ENCODE measurements at regions not wholly inside any gene's neighbourhood (a gene's known extent, or its start where the extent isn't known, plus 50 kb on each side); places are given as distances from the start of the nearest gene placed in this dataset.

- no peak overlapping the region for H3K4me3 ChIP-seq (ENCODE audit: low read length)
- no peaks in the 10 kb centered on the region for H3K27me3 ChIP-seq (ENCODE audit: insufficient read depth, low read length)
- no peaks in the 10 kb centered on the region for H3K4me1 ChIP-seq (ENCODE audit: insufficient read depth, low read length)
- H3K9me3 ChIP-seq (ENCODE audit: low read depth, low read length), result no peaks in the 10 kb centered on the region
Measured at GRCh38 chr15:77853910-77854309, 221.2 kb upstream of the LINGO1 start.

GRCh38 chr15:77853008-77853328 lies 220.3 kb upstream of the LINGO1 start:
- H3K27me3 ChIP-seq (ENCODE audit: insufficient read depth, low read length), result peaks cover 3% of the 10 kb centered on the region
- H3K4me1 ChIP-seq (ENCODE audit: insufficient read depth, low read length), result no peaks in the 10 kb centered on the region
- no peak overlapping the region for H3K4me3 ChIP-seq (ENCODE audit: low read length)
- H3K9me3 ChIP-seq (ENCODE audit: low read depth, low read length), result no peaks in the 10 kb centered on the region

- peaks cover 3% of the 10 kb centered on the region for H3K27me3 ChIP-seq (ENCODE audit: insufficient read depth, low read length)
- H3K9me3 ChIP-seq (ENCODE audit: low read depth, low read length), result no peaks in the 10 kb centered on the region
Measured at GRCh38 chr15:77852241-77853007, 219.7 kb upstream of the LINGO1 start.

GRCh38 chr15:77851691-77852090 lies 219.0 kb upstream of the LINGO1 start:
- Histone ChIP-seq H3K4me3 (ENCODE audit: low read length) (no peak overlapping the region), H3K27me3 (ENCODE audit: insufficient read depth, low read length) (peaks cover 3% of the 10 kb centered on the region), H3K9me3 (ENCODE audit: low read depth, low read length) (no peaks in the 10 kb centered on the region), H3K4me1 (ENCODE audit: insufficient read depth, low read length) (no peaks in the 10 kb centered on the region)

More at GRCh38 chr15:77852241-77853007, 219.7 kb upstream of the LINGO1 start:
- H3K4me1 ChIP-seq (ENCODE audit: insufficient read depth, low read length), result no peaks in the 10 kb centered on the region
- H3K4me3 ChIP-seq (ENCODE audit: low read length), result no peak overlapping the region

GRCh38 chr15:77851086-77851485 lies 218.4 kb upstream of the LINGO1 start:
- H3K9me3 ChIP-seq (ENCODE audit: low read depth, low read length), result no peaks in the 10 kb centered on the region
- peaks cover 3% of the 10 kb centered on the region for H3K27me3 ChIP-seq (ENCODE audit: insufficient read depth, low read length)
- no peaks in the 10 kb centered on the region for H3K4me1 ChIP-seq (ENCODE audit: insufficient read depth, low read length)
- no peak overlapping the region for H3K4me3 ChIP-seq (ENCODE audit: low read length)

- Histone ChIP-seq H3K4me3 (ENCODE audit: low read length) (no peak overlapping the region), H3K9me3 (ENCODE audit: low read depth, low read length) (no peaks in the 10 kb centered on the region), H3K4me1 (ENCODE audit: insufficient read depth, low read length) (no peaks in the 10 kb centered on the region), H3K27me3 (ENCODE audit: insufficient read depth, low read length) (peaks cover 3% of the 10 kb centered on the region)
Measured at GRCh38 chr15:77846986-77847385, 214.3 kb upstream of the LINGO1 start.

GRCh38 chr15:77846360-77846759 lies 213.6 kb upstream of the LINGO1 start:
- H3K4me1 ChIP-seq (ENCODE audit: insufficient read depth, low read length), result no peaks in the 10 kb centered on the region
- H3K9me3 ChIP-seq (ENCODE audit: low read depth, low read length), result no peaks in the 10 kb centered on the region
- H3K27me3 ChIP-seq (ENCODE audit: insufficient read depth, low read length), result peaks cover 3% of the 10 kb centered on the region
- H3K4me3 ChIP-seq (ENCODE audit: low read length), result no peak overlapping the region

- Histone ChIP-seq H3K27me3 (ENCODE audit: insufficient read depth, low read length) (peaks cover 3% of the 10 kb centered on the region), H3K9me3 (ENCODE audit: low read depth, low read length) (no peaks in the 10 kb centered on the region), H3K4me3 (ENCODE audit: low read length) (no peak overlapping the region), H3K4me1 (ENCODE audit: insufficient read depth, low read length) (no peaks in the 10 kb centered on the region)
Measured at GRCh38 chr15:77844798-77845446, 212.2 kb upstream of the LINGO1 start.

GRCh38 chr15:77843546-77843945 lies 210.8 kb upstream of the LINGO1 start:
- H3K4me1 ChIP-seq (ENCODE audit: insufficient read depth, low read length), result no peaks in the 10 kb centered on the region
- no peaks in the 10 kb centered on the region for H3K9me3 ChIP-seq (ENCODE audit: low read depth, low read length)
- no peaks in the 10 kb centered on the region for H3K27me3 ChIP-seq (ENCODE audit: insufficient read depth, low read length)
- H3K4me3 ChIP-seq (ENCODE audit: low read length), result no peak overlapping the region

GRCh38 chr15:77840991-77841775 lies 208.5 kb upstream of the LINGO1 start:
- no peaks in the 10 kb centered on the region for H3K4me1 ChIP-seq (ENCODE audit: insufficient read depth, low read length)

GRCh38 chr15:77839970-77840905 lies 207.5 kb upstream of the LINGO1 start:
- Histone ChIP-seq H3K4me1 (ENCODE audit: insufficient read depth, low read length) (no peaks in the 10 kb centered on the region), H3K27me3 (ENCODE audit: insufficient read depth, low read length) (no peaks in the 10 kb centered on the region), H3K9me3 (ENCODE audit: low read depth, low read length) (no peaks in the 10 kb centered on the region), H3K4me3 (ENCODE audit: low read length) (no peak overlapping the region)

More at GRCh38 chr15:77840991-77841775, 208.5 kb upstream of the LINGO1 start:
- Histone ChIP-seq H3K9me3 (ENCODE audit: low read depth, low read length) (no peaks in the 10 kb centered on the region), H3K27me3 (ENCODE audit: insufficient read depth, low read length) (no peaks in the 10 kb centered on the region), H3K4me3 (ENCODE audit: low read length) (no peak overlapping the region)

GRCh38 chr15:77839456-77839855 lies 206.7 kb upstream of the LINGO1 start:
- no peaks in the 10 kb centered on the region for H3K27me3 ChIP-seq (ENCODE audit: insufficient read depth, low read length)
- H3K4me3 ChIP-seq (ENCODE audit: low read length), result no peak overlapping the region
- no peaks in the 10 kb centered on the region for H3K9me3 ChIP-seq (ENCODE audit: low read depth, low read length)
- H3K4me1 ChIP-seq (ENCODE audit: insufficient read depth, low read length), result no peaks in the 10 kb centered on the region

- no peaks in the 10 kb centered on the region for H3K9me3 ChIP-seq (ENCODE audit: low read depth, low read length)
- no peaks in the 10 kb centered on the region for H3K4me1 ChIP-seq (ENCODE audit: insufficient read depth, low read length)
- H3K27me3 ChIP-seq (ENCODE audit: insufficient read depth, low read length), result no peaks in the 10 kb centered on the region
- no peak overlapping the region for H3K4me3 ChIP-seq (ENCODE audit: low read length)
Measured at GRCh38 chr15:77838595-77838994, 205.9 kb upstream of the LINGO1 start.

GRCh38 chr15:77838061-77838460 lies 205.3 kb upstream of the LINGO1 start:
- no peak overlapping the region for H3K4me3 ChIP-seq (ENCODE audit: low read length)
- H3K27me3 ChIP-seq (ENCODE audit: insufficient read depth, low read length), result no peaks in the 10 kb centered on the region
- no peaks in the 10 kb centered on the region for H3K9me3 ChIP-seq (ENCODE audit: low read depth, low read length)
- no peaks in the 10 kb centered on the region for H3K4me1 ChIP-seq (ENCODE audit: insufficient read depth, low read length)

Data from mononuclear cell (primary cell).